ENCODE measurements at regions not wholly inside any gene's neighbourhood (a gene's known extent, or its start where the extent isn't known, plus 50 kb on each side); places are given as distances from the start of the nearest gene placed in this dataset.

DNA sequence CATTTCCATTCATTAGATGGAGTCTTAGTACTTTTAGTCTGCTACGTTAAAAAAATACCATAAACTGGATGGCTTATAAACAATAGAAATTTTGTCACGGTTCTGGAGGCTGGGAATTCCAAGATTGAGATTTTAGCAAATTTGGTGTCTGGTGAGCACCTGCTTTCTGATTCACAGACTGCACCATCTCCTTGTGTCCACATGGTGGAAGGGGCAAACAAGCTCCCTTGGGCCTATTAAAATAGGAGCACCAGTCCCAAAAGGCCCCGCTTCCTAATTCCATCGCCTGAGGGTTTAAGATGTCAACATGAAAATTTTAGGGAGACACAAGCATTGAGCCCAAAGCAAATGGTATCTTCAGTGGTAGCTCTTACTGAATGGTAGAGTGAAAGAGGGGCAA lies 120.5 kb upstream of the MAP9 start:
- POLR2A ChIA-PET, result no interaction called here
- CTCF ChIA-PET, result no interaction called here
- 92% methylated on average over 2 of the region's 4 CpGs for WGBS (ENCODE audit: insufficient coverage)

DNA sequence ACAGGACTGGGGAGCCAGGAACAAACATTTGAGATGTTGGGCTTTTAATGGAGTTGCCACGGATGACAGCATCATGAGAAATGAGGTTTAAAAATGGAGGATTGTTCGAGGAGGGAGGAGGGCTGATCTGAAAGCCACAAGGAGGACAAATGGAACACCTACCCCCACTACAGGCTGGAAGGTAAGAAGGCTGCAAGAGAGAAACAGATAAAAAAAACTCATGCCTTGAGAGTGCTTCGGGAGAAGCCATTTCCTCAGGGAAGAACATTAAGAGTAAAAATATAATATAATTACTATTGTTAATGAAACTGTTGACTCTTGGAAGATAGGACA lies 119.5 kb upstream of the MAP9 start:
- ChIA-PET POLR2A (no interaction called here), CTCF (no interaction called here)
- Mint-ChIP-seq H3K9me3 (ENCODE audit: insufficient read depth) (no peaks in the 10 kb centered on the region), H3K27ac (no peak overlapping the region), H3K27me3 (no peaks in the 10 kb centered on the region), H3K4me3 (no peak overlapping the region), H3K4me1 (no peaks in the 10 kb centered on the region)
- Histone ChIP-seq H3K27ac (ENCODE audit: low read length in 2 of 2) (no peak overlapping the region), H3K9ac (ENCODE audit: low read length) (no peak overlapping the region), H3K9me3 (ENCODE audit: control extremely low read depth in 1 of 3, control insufficient read depth in 2 of 3, insufficient read depth in 1 of 3, low read length in 2 of 3) (peaks cover 0 to 2% (median 0%) of the 10 kb centered on the region in 3 donors), H3K36me3 (replicated peaks in 1 of 2; ENCODE audit: control extremely low read depth in 1 of 2, control insufficient read depth in 1 of 2, extremely low read depth in 1 of 2, insufficient read depth in 2 of 2, low read length in 1 of 2) (no peaks in the 10 kb centered on the region), H4K20me1 (ENCODE audit: control insufficient read depth, insufficient read depth, low read length, poor library complexity, severe bottlenecking) (no peaks in the 10 kb centered on the region), H3K79me2 (ENCODE audit: control insufficient read depth, insufficient read depth, low read length) (no peaks in the 10 kb centered on the region), H3K4me2 (replicated peaks; ENCODE audit: low read depth, low read length, poor library complexity, severe bottlenecking) (no peak overlapping the region), H3K4me1 (ENCODE audit: control insufficient read depth in 2 of 2, insufficient read depth in 2 of 2, low read length in 2 of 2) (no peaks in the 10 kb centered on the region), H3K27me3 (replicated peaks in 1 of 4; ENCODE audit: control extremely low read depth in 1 of 4, control insufficient read depth in 3 of 4, insufficient read depth in 4 of 4, low read length in 3 of 4) (no peaks in the 10 kb centered on the region), H2AFZ (ENCODE audit: insufficient read depth, low read depth, low read length, poor library complexity, severe bottlenecking) (no peak overlapping the region), H3K4me3 (ENCODE audit: control extremely low read depth in 1 of 5, extremely low read depth in 1 of 5, insufficient read depth in 1 of 5, low read depth in 2 of 5, low read length in 4 of 5) (no peak overlapping the region)
- DNase-seq (no peak), ATAC-seq (ENCODE audit: low read depth) (no peak)
- WGBS (ENCODE audit: insufficient coverage), result no CpG with 5 or more reads among the region's 3 CpGs
- intact Hi-C loops (cut with micrococcal nuclease), result no loop called here
- TF ChIP-seq EZH2 (IDR thresholded peaks at IDR 0.05; ENCODE audit: borderline replicate concordance, insufficient read depth, low read depth, low read length, poor library complexity, severe bottlenecking), result no peak
- TF ChIP-seq, protein P1, sequence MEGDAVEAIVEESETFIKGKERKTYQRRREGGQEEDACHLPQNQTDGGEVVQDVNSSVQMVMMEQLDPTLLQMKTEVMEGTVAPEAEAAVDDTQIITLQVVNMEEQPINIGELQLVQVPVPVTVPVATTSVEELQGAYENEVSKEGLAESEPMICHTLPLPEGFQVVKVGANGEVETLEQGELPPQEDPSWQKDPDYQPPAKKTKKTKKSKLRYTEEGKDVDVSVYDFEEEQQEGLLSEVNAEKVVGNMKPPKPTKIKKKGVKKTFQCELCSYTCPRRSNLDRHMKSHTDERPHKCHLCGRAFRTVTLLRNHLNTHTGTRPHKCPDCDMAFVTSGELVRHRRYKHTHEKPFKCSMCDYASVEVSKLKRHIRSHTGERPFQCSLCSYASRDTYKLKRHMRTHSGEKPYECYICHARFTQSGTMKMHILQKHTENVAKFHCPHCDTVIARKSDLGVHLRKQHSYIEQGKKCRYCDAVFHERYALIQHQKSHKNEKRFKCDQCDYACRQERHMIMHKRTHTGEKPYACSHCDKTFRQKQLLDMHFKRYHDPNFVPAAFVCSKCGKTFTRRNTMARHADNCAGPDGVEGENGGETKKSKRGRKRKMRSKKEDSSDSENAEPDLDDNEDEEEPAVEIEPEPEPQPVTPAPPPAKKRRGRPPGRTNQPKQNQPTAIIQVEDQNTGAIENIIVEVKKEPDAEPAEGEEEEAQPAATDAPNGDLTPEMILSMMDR (IDR thresholded peaks at IDR 0.05), result no peak

More for the DNA sequence above, 120.5 kb upstream of the MAP9 start:
- Histone ChIP-seq H3K4me3 (ENCODE audit: control extremely low read depth in 1 of 5, extremely low read depth in 1 of 5, insufficient read depth in 1 of 5, low read depth in 2 of 5, low read length in 4 of 5) (no peak overlapping the region), H4K20me1 (ENCODE audit: control insufficient read depth, insufficient read depth, low read length, poor library complexity, severe bottlenecking) (no peaks in the 10 kb centered on the region), H3K9ac (ENCODE audit: low read length) (no peak overlapping the region), H3K9me3 (ENCODE audit: control extremely low read depth in 1 of 3, control insufficient read depth in 2 of 3, insufficient read depth in 1 of 3, low read length in 2 of 3) (peaks cover 0 to 2% (median 0%) of the 10 kb centered on the region in 3 donors), H3K27me3 (replicated peaks in 1 of 4; ENCODE audit: control extremely low read depth in 1 of 4, control insufficient read depth in 3 of 4, insufficient read depth in 4 of 4, low read length in 3 of 4) (no peaks in the 10 kb centered on the region), H3K79me2 (ENCODE audit: control insufficient read depth, insufficient read depth, low read length) (no peaks in the 10 kb centered on the region), H3K4me2 (replicated peaks; ENCODE audit: low read depth, low read length, poor library complexity, severe bottlenecking) (no peak overlapping the region), H3K27ac (ENCODE audit: low read length in 2 of 2) (no peak overlapping the region), H3K4me1 (ENCODE audit: control insufficient read depth in 2 of 2, insufficient read depth in 2 of 2, low read length in 2 of 2) (no peaks in the 10 kb centered on the region), H2AFZ (ENCODE audit: insufficient read depth, low read depth, low read length, poor library complexity, severe bottlenecking) (no peak overlapping the region), H3K36me3 (replicated peaks in 1 of 2; ENCODE audit: control extremely low read depth in 1 of 2, control insufficient read depth in 1 of 2, extremely low read depth in 1 of 2, insufficient read depth in 2 of 2, low read length in 1 of 2) (no peaks in the 10 kb centered on the region)
- no peaks in the 10 kb centered on the region for H3K27me3 Mint-ChIP-seq
- no peaks in the 10 kb centered on the region for H3K4me1 Mint-ChIP-seq
- ATAC-seq (ENCODE audit: low read depth), result no peak
- no peak overlapping the region for H3K27ac Mint-ChIP-seq
- TF ChIP-seq, protein P1 (IDR thresholded peaks at IDR 0.05), result no peak
- TF ChIP-seq EZH2 (IDR thresholded peaks at IDR 0.05; ENCODE audit: borderline replicate concordance, insufficient read depth, low read depth, low read length, poor library complexity, severe bottlenecking), result no peak
- DNase-seq, result no peak
- no peaks in the 10 kb centered on the region for H3K9me3 Mint-ChIP-seq (ENCODE audit: insufficient read depth)
- intact Hi-C loops (cut with micrococcal nuclease), result no loop called here
- no peak overlapping the region for H3K4me3 Mint-ChIP-seq
